RWPE2 (cell line): ENCODE measurements at regions not wholly inside any gene's neighbourhood (a gene's known extent, or its start where the extent isn't known, plus 50 kb on each side); places are given as distances from the start of the nearest gene placed in this dataset.

Experiments
- ATAC-seq: fragments of 200-7000 bp; cut with Tn5 transposase; 3 replicates; pipeline ENCODE4 v1.9.1; 2021; ENCODE audit warnings: low read depth
- DNase-seq: peaks from one replicate; pipeline ENCODE4 v3.0.0-alpha.2; 2020; ENCODE audit warnings: low spot score
- H3K27ac ChIP-seq: fragments of 450-650 bp; 2 replicates; pipeline ENCODE4 v1.5.1; 2017; ENCODE audit warnings: mild to moderate bottlenecking; ENCODE audit not compliant: poor library complexity, severe bottlenecking
- H3K27me3 ChIP-seq: fragments of 250-450 bp; sonication (Bioruptor Pico); 2 replicates; pipeline ENCODE4 v1.5.1; 2021; ENCODE audit warnings: mild to moderate bottlenecking, moderate library complexity; ENCODE audit not compliant: insufficient read depth, poor library complexity, severe bottlenecking
- H3K36me3 ChIP-seq: fragments of 250-450 bp; sonication (Bioruptor Pico); 2 replicates; pipeline ENCODE4 v1.5.1; 2020; ENCODE audit warnings: low read depth, mild to moderate bottlenecking, moderate library complexity
- H3K4me1 ChIP-seq: fragments of 250-450 bp; sonication (Bioruptor Pico); 2 replicates; pipeline ENCODE4 v1.5.1; 2021; ENCODE audit warnings: mild to moderate bottlenecking, moderate library complexity; ENCODE audit not compliant: insufficient read depth, poor library complexity, severe bottlenecking
- H3K4me3 ChIP-seq: fragments of 250-450 bp; sonication (Bioruptor Pico); 2 replicates; pipeline ENCODE4 v1.5.1; 2021; ENCODE audit warnings: mild to moderate bottlenecking, moderate library complexity; ENCODE audit not compliant: severe bottlenecking
- H3K9me3 ChIP-seq: fragments of 250-450 bp; sonication (Bioruptor Pico); 2 replicates; pipeline ENCODE4 v1.5.1; 2021; ENCODE audit warnings: mild to moderate bottlenecking, moderate library complexity; ENCODE audit not compliant: severe bottlenecking
- CTCF ChIP-seq: fragments of 450-650 bp; IDR thresholded peaks from one replicate; pipeline ENCODE4 v1.5.1; 2017; ENCODE audit warnings: mild to moderate bottlenecking, moderate library complexity; ENCODE audit not compliant: poor library complexity, severe bottlenecking

DNA sequence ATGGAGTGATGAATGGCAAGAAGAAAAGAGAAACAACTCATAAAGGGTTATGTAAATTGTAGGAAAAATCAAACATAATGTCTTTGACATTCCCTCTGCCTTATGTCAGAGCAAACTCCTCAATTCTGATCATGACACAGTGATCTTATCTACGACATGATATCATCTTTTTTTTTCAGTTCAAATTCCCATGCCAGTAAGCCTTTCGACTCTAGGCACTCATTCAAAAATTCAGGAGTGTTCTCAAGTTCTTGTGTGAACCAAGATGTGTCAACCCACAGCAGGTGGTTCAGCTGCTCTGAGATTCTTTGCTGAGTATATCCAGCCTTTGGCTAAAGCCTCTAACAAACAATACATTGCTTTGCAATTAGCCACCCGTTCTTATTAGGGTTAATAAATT is 97.1 kb upstream of the ESRRG start:
- DNase-seq, result no peak
- TF ChIP-seq CTCF, result no peak

GRCh38 chr1:216818284-216818683 is 95.1 kb upstream of the ESRRG start:
- no peaks in the 10 kb centered on the region for H3K36me3 ChIP-seq
- no peak overlapping the region for H3K4me3 ChIP-seq
- no peaks in the 10 kb centered on the region for H3K4me1 ChIP-seq
- no peaks in the 10 kb centered on the region for H3K27me3 ChIP-seq
- TF ChIP-seq CTCF, result no peak
- no peaks in the 10 kb centered on the region for H3K9me3 ChIP-seq
- ATAC-seq, result no peak
- no peak overlapping the region for H3K27ac ChIP-seq
- no peak for DNase-seq

More for the DNA sequence above, 97.1 kb upstream of the ESRRG start:
- no peak for ATAC-seq
- H3K27ac ChIP-seq, result no peak overlapping the region
- H3K36me3 ChIP-seq, result no peaks in the 10 kb centered on the region
- no peaks in the 10 kb centered on the region for H3K27me3 ChIP-seq
- no peaks in the 10 kb centered on the region for H3K9me3 ChIP-seq
- H3K4me1 ChIP-seq, result no peaks in the 10 kb centered on the region
- no peak overlapping the region for H3K4me3 ChIP-seq

GRCh38 chr1:216815260-216816131 is 92.3 kb upstream of the ESRRG start:
- Histone ChIP-seq H3K27me3 (no peaks in the 10 kb centered on the region), H3K9me3 (no peaks in the 10 kb centered on the region), H3K4me3 (no peak overlapping the region), H3K36me3 (no peaks in the 10 kb centered on the region), H3K27ac (no peak overlapping the region), H3K4me1 (no peaks in the 10 kb centered on the region)
- no peak for TF ChIP-seq CTCF
- no peak for DNase-seq
- ATAC-seq, result no peak

DNA sequence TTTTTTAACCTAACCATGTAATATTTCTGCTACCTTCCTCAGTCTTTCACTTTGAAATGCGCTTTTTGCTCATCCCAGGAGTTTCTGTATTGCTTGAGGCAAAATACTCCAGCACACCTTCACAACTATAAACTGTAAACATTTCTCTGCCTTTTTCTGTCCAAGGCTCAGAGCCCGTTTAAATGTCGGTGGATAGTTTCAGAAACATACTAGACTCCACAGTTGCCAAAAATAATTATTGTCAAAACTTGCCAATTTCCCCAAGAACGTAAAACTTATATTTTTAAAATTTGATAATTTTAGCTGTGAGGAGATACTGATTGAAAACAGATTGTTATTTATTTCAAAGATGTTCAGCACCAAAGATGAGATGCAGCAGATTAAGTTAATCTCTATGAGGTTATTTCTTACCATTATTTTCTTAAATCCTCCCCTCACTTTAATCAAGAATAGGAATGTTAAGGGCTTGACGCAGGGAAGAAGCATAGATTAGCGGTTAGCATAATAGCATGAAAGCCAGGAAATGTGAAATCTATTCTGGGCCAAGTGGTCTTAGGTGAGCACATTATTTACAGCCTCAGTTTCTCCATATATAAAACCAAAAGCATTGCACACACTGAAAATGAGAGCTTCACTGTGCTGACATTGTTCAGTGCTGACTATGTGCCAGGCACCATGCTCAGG is 91.5 kb upstream of the ESRRG start:
- ATAC-seq, result no peak
- Histone ChIP-seq H3K4me3 (no peak overlapping the region), H3K4me1 (no peaks in the 10 kb centered on the region), H3K36me3 (no peaks in the 10 kb centered on the region), H3K27ac (no peak overlapping the region), H3K27me3 (no peaks in the 10 kb centered on the region), H3K9me3 (no peaks in the 10 kb centered on the region)
- no peak for TF ChIP-seq CTCF
- no peak for DNase-seq
